C4-2B (cell line): ENCODE measurements at regions not wholly inside any gene's neighbourhood (a gene's known extent, or its start where the extent isn't known, plus 50 kb on each side); places are given as distances from the start of the nearest gene placed in this dataset.

Source experiments
- H3K27ac ChIP-seq: fragments of 450-650 bp; 2 replicates; pipeline ENCODE4 v1.5.1; 2017
- ZFX ChIP-seq: fragments of 450-650 bp; IDR thresholded peaks from 2 replicates; pipeline ENCODE4 v1.6.1; 2017
- TF ChIP-seq, protein P1 (sequence below): fragments of 450-650 bp; conservative IDR thresholded peaks from 2 replicates; pipeline ENCODE4 v1.5.1; 2017; ENCODE audit warnings: mild to moderate bottlenecking

DNA sequence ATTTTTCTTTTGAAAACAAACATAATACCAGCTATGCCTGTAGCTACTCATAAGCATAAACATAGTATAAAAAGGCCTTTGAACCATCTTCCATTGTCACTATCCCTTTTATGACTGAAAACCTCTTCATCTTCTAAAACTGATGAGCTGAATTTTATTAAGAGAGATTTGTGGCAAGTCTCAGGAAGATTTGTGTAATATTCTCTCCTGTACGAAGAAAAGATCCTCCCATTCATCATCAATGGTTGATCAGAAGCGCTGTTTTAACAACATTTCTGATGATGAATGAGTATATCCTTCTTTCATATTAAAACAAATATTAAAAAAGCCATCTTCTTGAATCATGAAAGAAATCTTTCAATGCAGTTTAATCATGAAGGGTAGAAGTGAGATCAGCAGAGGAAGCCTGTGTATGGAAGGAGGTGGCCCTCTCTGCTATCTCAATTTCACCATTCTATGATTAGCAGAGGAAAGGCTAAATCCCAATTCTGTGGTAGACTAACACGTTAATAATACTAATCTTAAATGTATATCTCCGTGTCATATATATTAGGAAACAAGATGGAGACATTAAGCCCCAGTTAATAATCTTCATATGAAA lies 430.2 kb downstream of the FRK start:
- TF ChIP-seq, protein P1, sequence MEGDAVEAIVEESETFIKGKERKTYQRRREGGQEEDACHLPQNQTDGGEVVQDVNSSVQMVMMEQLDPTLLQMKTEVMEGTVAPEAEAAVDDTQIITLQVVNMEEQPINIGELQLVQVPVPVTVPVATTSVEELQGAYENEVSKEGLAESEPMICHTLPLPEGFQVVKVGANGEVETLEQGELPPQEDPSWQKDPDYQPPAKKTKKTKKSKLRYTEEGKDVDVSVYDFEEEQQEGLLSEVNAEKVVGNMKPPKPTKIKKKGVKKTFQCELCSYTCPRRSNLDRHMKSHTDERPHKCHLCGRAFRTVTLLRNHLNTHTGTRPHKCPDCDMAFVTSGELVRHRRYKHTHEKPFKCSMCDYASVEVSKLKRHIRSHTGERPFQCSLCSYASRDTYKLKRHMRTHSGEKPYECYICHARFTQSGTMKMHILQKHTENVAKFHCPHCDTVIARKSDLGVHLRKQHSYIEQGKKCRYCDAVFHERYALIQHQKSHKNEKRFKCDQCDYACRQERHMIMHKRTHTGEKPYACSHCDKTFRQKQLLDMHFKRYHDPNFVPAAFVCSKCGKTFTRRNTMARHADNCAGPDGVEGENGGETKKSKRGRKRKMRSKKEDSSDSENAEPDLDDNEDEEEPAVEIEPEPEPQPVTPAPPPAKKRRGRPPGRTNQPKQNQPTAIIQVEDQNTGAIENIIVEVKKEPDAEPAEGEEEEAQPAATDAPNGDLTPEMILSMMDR: no peak
- H3K27ac ChIP-seq: no peak overlapping the region

DNA sequence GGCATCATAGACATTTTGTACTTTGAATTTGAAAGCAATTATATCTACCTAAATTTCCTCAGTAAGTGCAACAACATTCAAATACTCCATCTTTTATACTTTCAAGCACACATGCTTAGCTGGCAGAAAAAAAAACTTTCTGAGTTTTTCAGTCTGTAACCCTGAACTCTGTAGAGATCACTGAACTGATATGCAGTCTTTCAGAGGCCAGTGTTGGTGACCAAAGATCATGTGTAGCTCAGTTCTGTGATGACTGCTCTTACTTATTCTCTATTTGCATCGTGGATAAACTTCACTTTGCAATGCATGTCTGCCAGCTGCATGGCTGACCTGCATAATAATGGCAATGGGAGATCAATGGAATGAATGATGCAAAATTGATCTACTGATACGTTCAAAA lies 431.3 kb downstream of the FRK start:
- TF ChIP-seq, protein P1: no peak
- no peak for TF ChIP-seq ZFX
- H3K27ac ChIP-seq: no peak overlapping the region

DNA sequence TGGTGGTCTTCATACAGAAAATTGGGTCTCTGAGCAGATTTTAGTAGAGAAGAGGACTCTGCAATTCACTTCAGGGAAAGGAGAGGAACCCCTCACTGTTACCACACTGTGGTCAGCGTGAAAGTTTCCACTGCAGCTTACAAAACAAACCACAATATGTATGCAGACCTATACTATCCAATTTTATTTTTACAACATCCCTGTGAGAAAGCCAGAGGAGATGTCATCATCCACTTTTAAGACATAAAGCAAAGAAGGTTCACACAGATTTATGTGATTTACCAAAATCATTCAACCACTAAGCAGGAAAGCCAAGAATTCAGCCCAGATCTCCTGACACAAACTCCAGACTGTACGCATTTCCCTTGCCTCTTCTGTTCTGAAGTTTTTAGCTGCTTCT lies 442.4 kb downstream of the FRK start:
- H3K27ac ChIP-seq: no peak overlapping the region
- TF ChIP-seq, protein P1: no peak
- TF ChIP-seq ZFX: no peak

- TF ChIP-seq ZFX: no peak
- TF ChIP-seq, protein P1: no peak
- no peak overlapping the region for H3K27ac ChIP-seq
Measured at GRCh38 chr6:115617031-115617430, 443.7 kb downstream of the FRK start.

- no peak for TF ChIP-seq ZFX
- TF ChIP-seq, protein P1: no peak
- H3K27ac ChIP-seq: no peak overlapping the region
Measured at GRCh38 chr6:115613488-115613887, 447.2 kb downstream of the FRK start.

- H3K27ac ChIP-seq: no peak overlapping the region
- no peak for TF ChIP-seq ZFX
- TF ChIP-seq, protein P1: no peak
Measured at GRCh38 chr6:115612796-115613479, 447.8 kb downstream of the FRK start.

DNA sequence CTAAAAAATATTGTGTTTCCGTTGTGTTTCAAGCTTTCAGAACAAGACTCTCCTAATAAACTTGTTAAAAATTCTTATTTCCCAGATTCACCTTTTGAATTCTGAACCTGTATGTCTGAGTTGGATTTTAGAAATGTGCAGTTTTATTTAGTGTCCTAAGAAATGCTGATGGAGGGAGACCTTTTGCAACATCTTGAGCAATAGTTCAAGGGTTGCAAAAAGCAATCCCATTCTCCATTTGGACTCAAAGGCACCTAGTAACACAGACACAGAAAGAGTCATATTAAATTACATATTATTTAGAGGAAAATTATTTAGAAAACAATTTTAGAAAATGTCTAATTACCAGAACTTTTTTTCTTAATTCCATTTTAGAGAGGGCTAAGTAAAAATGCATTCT lies 448.5 kb downstream of the FRK start:
- no peak for TF ChIP-seq ZFX
- TF ChIP-seq, protein P1: no peak
- no peak overlapping the region for H3K27ac ChIP-seq
